ENCODE measurements at regions not wholly inside any gene's neighbourhood (a gene's known extent, or its start where the extent isn't known, plus 50 kb on each side); places are given as distances from the start of the nearest gene placed in this dataset.

- no peak for DNase-seq
Measured at GRCh38 chr10:117884592-117884991, 162.1 kb downstream of the RAB11FIP2 start.

GRCh38 chr10:117885206-117885829 is 161.4 kb downstream of the RAB11FIP2 start:
- DNase-seq: no peak

GRCh38 chr10:117886766-117887165 is 160.0 kb downstream of the RAB11FIP2 start:
- DNase-seq: no peak

- no peak for DNase-seq
Measured at GRCh38 chr10:117889664-117890063, 157.1 kb downstream of the RAB11FIP2 start.

- no peak for DNase-seq
Measured at GRCh38 chr10:117892681-117893220, 154.0 kb downstream of the RAB11FIP2 start.

- no peak for DNase-seq
Measured at GRCh38 chr10:117894339-117894738, 152.4 kb downstream of the RAB11FIP2 start.

GRCh38 chr10:117896517-117896916 is 150.2 kb downstream of the RAB11FIP2 start:
- no peak for DNase-seq

- no peak for DNase-seq
Measured at GRCh38 chr10:117899181-117899683, 147.5 kb downstream of the RAB11FIP2 start.

GRCh38 chr10:117900280-117900679 is 146.5 kb downstream of the RAB11FIP2 start:
- DNase-seq: no peak

- DNase-seq: no peak
Measured at GRCh38 chr10:117903854-117904253, 142.9 kb downstream of the RAB11FIP2 start.

- no peak for DNase-seq
Measured at GRCh38 chr10:117905404-117905803, 141.3 kb downstream of the RAB11FIP2 start.

- DNase-seq: no peak
Measured at GRCh38 chr10:117911684-117912083, 135.1 kb downstream of the RAB11FIP2 start.

GRCh38 chr10:117914334-117914733 is 132.4 kb downstream of the RAB11FIP2 start:
- no peak for DNase-seq

- DNase-seq: no peak
Measured at GRCh38 chr10:117920956-117921355, 125.8 kb downstream of the RAB11FIP2 start.

- no peak for DNase-seq
Measured at GRCh38 chr10:117921421-117921820, 125.3 kb downstream of the RAB11FIP2 start.

GRCh38 chr10:117924820-117925219 is 121.9 kb downstream of the RAB11FIP2 start:
- DNase-seq: no peak

- no peak for DNase-seq
Measured at GRCh38 chr10:117925369-117925768, 121.4 kb downstream of the RAB11FIP2 start.

GRCh38 chr10:117926491-117926890 is 120.2 kb downstream of the RAB11FIP2 start:
- DNase-seq: no peak

- DNase-seq: no peak
Measured at GRCh38 chr10:117927332-117927731, 119.4 kb downstream of the RAB11FIP2 start.

GRCh38 chr10:117927871-117928270 is 118.9 kb downstream of the RAB11FIP2 start:
- no peak for DNase-seq

GRCh38 chr10:117928281-117928680 is 118.5 kb downstream of the RAB11FIP2 start:
- no peak for DNase-seq

GRCh38 chr10:117928741-117929140 is 118.0 kb downstream of the RAB11FIP2 start:
- DNase-seq: no peak

GRCh38 chr10:117929327-117930067 is 117.2 kb downstream of the RAB11FIP2 start:
- no peak for DNase-seq

GRCh38 chr10:117931078-117931477 is 115.7 kb downstream of the RAB11FIP2 start:
- no peak for DNase-seq

Measured in EL (cell line).